NCI-H460 (cell line): ENCODE measurements at regions not wholly inside any gene's neighbourhood (a gene's known extent, or its start where the extent isn't known, plus 50 kb on each side); places are given as distances from the start of the nearest gene placed in this dataset.

Experiments
- DNase-seq: peaks from one replicate; pipeline ENCODE4 v3.0.0-alpha.2; 2016; ENCODE audit warnings: low read depth; ENCODE audit errors: extremely low read depth

DNA sequence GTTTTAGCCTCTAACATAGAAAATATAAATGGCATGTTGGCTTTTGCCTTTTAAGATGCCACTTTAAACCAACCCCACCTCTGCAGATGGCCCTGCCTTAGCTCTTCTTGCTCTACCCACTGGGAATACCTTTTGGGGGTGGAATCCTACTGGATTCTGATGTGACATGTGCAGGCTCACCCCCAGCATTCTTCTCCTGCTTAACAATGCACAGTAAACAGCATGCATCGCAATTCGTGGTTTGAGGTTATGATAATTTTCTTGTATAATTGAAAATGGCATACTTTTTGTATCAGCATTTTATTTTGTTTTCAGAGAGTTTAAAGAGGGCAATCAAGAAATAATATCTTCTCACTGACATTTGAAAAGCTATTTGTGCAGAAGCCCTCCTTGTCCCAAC is 167.9 kb downstream of the AREG start:
- no peak for DNase-seq

- DNase-seq, result no peak
These were observed 168.3 kb downstream of the AREG start for GRCh38 chr4:74613266-74613665.

DNA sequence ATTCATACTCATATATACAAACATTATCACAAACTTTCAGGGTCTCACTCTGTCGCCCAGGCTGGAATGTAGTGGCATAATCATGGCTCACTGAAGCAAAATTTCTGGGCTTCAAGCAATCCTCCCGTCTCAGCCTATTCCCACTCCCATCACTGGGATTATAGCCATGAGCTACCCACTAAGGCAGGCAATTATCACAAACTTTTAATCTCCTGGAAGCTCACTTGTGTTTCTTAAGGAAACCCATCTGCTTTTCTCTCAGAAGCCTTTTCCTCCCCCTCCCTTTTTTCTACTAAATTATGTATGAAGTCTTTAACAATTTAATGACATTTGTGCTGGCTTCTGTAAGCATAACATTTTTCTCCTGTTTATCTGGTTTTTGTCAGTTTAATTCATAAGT is 170.5 kb downstream of the AREG start:
- DNase-seq, result no peak

DNA sequence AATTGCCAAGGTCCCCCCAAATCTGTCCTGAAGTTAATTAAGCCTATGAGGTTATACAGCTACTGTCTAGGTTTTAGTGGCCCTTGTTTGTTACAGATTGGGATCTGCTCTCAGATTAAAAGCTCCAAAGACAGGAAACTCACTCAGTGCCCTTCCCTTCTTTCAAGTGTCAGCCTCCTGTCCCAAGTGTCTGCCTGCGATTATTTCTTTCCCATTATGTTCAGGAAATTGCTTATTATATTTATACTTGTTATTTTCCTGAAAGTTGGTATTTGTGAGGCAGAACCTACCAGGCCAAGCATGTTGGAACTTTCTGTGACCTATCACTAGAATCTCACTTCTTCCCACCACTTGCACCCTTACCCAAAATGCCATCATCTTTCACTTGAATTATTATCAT is 173.2 kb downstream of the AREG start:
- DNase-seq, result no peak

DNA sequence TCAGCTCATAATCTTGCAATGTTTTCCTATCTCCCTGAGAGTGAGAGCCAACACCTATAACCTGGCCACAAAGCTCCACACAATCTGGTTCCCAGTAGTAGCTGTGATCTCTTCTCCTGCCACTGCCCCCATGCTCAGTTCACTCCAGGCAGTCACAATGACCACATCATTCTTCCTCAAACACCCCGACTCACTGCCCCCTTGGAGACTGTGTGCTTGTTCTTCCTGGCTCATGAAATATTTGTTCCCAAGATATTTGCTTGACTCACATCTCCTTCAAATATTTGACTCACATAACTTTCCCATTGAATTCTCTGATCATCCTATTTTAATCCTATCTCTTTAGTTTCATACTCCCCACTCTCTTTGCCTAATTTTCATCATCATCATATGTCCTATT is 173.7 kb downstream of the AREG start:
- DNase-seq, result no peak

GRCh38 chr4:74619931-74620702 is 174.2 kb downstream of the BTC start:
- no peak for DNase-seq

DNA sequence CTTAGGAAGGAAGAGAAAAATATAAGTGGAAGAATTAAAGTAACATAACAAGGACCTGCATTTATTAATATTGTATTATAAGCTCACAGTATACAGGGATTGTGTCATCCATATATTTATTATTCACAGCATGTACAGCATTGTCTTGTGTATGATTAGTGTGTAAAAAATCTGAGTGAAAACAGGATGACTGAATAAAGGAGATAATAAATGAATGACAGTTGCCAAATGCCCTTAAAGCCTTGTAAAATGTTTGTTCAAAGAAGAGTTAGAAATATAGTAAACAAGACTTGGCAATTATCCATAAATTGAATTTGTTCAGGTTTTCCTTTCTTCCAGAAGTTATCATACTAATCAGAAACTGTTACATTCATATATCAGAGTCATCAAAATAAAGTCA is 172.7 kb downstream of the BTC start:
- no peak for DNase-seq

GRCh38 chr4:74623041-74623440 is 171.3 kb downstream of the BTC start:
- DNase-seq, result peak; percentile 47

GRCh38 chr4:74624351-74625151 is 169.8 kb downstream of the BTC start:
- peak; percentile 66 for DNase-seq

DNA sequence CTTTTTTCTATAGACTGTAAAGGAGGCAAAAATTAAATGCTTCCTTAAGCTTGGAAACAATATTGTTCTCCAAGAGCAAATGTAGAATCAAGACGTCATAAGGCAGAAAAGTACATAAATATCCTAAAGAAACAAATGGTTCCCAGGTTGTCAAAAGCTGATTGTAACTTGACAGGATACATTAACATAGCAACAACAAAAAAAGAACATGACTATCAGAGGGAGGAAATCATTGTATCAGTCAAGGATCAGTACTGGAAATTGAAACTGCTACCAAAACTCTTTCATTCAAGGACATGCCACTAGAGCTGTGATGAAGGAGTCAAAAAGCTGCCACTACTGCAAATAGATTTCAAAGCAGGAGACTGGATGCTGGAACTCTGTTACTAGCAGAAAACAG is 168.3 kb downstream of the BTC start:
- no peak for DNase-seq

GRCh38 chr4:74627093-74627492 is 167.2 kb downstream of the BTC start:
- DNase-seq, result no peak

GRCh38 chr4:74627504-74627903 is 166.8 kb downstream of the BTC start:
- no peak for DNase-seq

DNA sequence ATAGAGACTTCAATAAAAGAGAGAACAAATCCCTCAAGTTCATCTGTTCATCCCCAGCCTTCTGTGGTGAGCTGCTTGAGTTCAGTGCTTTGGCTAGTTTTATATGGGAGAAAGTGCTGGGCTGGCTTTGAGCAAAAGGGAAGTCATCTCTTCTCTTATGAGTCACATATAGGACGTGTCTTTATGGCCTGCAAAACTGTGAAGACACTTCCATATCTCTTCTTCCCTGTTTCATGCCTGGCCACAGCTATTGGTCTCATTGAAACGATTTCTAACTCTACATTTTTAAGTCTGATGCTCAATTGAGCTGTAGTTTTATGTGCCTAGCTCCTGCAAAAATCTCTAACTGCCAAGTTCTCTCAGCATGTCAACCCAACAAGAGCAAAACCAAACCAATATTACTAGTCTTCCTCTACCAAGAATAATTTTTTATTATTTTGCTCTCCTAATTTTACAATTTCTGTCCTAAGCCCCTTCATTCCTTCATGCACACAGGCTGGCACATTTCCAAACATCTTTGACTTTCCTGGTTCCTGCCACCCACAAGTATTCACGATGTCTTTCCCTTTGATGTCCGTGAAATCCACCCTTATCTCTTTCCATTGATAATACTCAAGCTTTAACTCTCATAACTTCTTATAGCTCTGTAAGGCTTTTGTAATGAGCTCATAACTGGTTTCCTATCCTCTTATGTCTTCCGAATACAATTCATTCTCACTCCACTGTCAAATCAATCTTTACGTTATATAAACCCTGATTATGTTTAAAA is 165.3 kb downstream of the BTC start:
- DNase-seq, result no peak

DNA sequence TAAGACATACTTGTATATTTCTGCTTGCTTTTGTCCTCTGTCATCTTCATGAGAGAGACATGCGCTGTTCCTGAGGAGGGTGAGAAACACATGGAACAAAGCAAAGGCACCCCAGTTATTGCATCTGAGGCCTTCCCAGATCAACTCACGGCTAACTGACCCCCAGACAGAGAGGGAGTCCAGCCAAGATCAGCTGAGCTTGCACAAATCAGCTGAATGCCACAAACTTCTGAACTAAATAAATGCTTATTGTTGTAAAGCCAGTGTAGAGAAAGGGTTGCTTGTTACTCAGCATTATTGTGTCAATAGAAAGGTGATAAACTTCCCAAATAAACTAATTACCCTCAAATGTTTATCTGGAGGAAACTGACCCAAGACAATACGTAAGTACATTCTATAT is 163.8 kb downstream of the BTC start:
- DNase-seq, result no peak

DNA sequence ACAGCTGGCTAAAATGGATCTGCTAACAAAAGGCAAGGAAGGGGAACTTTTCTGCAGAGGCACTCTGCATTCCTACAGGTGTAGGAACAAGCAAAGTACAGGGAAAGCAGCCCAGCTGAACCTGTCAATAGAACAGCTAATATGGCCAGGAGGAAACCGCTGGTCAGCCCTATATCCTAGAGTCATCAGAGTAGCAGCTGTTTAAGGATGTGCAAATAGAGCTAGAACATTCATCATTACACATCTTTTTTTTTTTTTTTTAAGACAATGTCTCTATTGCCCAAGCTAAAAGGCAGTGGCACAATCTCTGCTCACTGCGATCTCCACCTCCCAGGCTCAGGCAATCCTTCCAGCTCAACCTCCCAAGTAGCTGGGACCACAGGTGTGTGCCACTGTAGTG is 163.0 kb downstream of the BTC start:
- DNase-seq, result no peak

DNA sequence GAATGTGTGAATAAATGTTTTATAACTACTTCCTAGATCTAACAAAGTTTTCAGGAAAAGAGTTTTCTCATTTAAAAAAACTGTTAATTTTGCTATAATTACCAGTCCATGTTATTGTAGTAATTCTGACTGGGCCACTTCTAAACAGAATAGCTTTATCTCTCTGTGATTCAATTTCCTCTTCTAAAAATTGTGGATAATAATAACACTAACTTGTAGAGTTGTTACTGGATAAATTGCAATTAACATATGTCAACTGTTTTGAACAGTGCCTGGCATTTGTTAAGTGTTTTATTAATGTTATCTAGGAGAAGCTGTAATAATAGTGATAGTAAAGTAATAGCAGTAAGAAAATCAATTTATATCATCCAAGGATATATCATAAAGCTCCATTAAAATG is 162.3 kb downstream of the BTC start:
- no peak for DNase-seq

GRCh38 chr4:74632634-74633033 is 161.7 kb downstream of the BTC start:
- peak; percentile 64 for DNase-seq

DNA sequence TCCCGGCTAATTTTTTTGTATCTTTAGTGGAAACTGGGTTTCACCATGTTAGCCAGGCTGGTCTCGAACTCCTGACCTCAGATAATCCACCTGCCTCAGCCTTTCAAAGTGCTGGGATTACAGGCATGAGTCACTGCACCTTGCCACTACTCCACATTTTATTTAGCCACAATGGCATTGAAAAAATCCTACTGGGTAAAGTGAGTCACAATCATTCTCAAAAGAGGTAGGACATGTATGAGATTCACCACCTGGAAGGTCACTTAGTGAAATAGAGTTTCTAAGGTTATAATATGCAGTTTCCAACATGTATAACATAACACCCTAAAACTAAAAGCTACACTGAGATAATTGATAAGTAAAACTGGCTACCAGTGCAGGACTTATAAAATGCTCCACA is 159.2 kb downstream of the BTC start:
- DNase-seq, result no peak

DNA sequence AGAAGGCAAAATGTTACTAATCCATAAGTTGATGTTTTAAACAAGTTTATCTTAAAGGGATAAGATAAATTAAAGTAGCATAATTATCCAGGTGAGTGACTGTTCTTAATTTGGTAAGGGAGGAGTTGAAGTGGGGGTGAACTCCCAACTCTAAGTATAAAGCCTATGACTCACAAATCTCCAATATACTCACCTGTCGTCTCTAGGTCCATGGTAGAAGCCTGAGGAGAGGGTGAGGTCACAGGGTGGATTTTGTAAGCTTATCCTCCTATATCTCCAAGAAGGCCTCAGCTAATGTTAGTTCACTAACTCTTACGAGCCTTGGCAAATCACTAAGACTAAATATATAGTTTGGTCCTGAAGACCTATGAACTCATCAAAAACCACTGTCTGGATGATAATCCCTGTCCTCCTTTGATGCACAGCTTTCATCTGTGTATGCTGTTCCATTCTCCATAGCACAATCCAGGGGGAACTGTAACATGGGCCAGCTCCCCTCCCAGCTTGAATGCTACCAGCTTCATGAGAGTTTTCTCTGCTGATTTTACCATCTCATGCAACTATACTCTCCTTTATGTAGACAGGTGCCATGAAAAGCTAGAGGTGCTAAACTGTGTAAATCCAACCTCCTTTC is 158.7 kb downstream of the BTC start:
- DNase-seq, result no peak

- no peak for DNase-seq
These were observed 156.3 kb downstream of the BTC start for GRCh38 chr4:74638001-74638400.

GRCh38 chr4:74638689-74639088 is 155.6 kb downstream of the BTC start:
- DNase-seq, result no peak
